Forelimb muscle (tissue), 1 donor: ENCODE measurements at regions not wholly inside any gene's neighbourhood (a gene's known extent, or its start where the extent isn't known, plus 50 kb on each side); places are given as distances from the start of the nearest gene placed in this dataset.
"Not testable (repeated sequence)": the region's sequence is repeated elsewhere in the genome, so short reads cannot be mapped to it uniquely, and the experiment has no call there.

ENCODE experiments used
- DNase-seq: peaks from one replicate; pipeline ENCODE4 v3.0.0-alpha.2; 2013; ENCODE audit warnings: low read depth

DNA sequence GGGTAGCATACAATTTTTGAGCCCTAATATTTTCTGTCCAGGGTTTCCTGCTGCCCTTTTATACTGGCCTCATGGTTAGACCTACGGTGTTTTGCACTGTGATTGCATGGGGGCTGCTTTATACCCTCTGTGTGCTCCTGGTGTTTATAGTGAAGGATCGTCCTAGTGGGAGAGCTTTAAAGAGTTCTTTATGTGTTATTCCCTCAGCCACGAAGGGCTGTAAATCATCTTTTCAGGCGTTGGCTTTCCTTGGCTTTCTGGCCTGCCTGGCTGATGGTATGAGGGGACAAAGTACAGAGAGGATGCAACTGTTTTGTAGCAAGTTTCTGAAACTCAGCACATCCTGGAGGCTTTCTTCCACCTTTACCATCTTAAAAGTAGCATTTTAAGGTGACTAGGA is 464.3 kb downstream of the EPM2A start:
- no peak for DNase-seq

GRCh38 chr6:145271577-145271976 is 463.7 kb downstream of the EPM2A start:
- DNase-seq, result no peak

DNA sequence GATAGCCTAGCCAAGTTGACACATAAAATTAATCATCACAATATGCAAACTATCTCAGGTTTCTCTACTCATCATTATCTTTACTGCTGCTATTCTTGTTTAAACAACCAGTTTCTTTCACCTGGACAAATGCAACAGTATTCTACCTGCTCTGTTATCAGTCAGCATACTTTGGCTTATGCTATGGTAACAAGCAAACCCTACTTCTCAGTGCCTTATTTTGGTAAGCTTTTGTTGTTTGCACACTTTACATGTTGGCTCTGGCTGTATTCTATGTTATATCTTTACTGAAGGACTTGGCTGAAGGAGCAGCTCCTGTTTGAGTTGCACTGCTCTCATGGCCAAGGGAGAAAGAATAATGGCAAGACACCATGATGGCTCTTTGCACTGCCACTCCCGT is 463.1 kb downstream of the EPM2A start:
- DNase-seq, result no peak

DNA sequence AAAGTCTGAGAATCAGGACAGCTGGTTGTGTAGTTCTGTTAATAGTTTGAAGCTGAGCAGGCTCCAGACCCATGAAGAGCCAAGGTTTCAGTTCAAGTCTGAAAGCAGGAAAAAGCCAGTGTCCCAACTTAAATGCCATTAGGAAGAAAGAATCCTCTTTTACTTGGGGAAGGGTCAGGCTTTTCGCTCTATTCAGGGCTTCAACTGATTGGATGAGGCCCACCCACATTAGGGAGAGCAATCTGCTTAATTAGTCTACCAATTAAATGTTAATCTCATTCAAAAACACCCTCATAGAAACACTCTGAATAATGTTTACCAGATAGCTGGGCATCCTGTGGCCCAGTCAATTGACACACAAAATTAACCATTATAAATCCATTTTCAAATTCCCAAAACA is 462.2 kb downstream of the EPM2A start:
- DNase-seq, result no peak

- no peak for DNase-seq
Observed at GRCh38 chr6:145274083-145274482, 461.2 kb downstream of the EPM2A start.

DNA sequence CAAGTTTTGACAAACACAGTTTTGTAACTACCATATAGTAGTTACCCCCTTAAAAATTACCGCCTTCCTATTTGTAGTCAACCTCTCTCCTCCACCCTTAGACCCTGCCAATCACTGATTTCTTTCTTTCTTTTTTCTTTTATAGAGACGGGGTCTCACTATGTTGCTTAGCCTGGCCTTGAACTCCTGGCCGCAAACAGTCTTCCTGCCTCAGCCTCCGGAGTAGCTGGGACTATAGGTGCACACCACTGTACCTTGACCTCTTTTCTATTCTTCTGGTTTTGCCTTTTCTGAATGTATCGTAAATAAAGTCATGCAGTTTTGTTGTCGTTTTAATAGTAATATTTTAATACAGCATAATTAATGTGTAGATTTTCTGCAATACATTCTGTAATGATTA is 460.3 kb downstream of the EPM2A start:
- no peak for DNase-seq

GRCh38 chr6:145275787-145276186 is 459.5 kb downstream of the EPM2A start:
- no peak for DNase-seq

- DNase-seq, result no peak
Observed at GRCh38 chr6:145276756-145277155, 458.6 kb downstream of the EPM2A start.

- no peak for DNase-seq
Observed at GRCh38 chr6:145277358-145278086, 457.8 kb downstream of the EPM2A start.

DNA sequence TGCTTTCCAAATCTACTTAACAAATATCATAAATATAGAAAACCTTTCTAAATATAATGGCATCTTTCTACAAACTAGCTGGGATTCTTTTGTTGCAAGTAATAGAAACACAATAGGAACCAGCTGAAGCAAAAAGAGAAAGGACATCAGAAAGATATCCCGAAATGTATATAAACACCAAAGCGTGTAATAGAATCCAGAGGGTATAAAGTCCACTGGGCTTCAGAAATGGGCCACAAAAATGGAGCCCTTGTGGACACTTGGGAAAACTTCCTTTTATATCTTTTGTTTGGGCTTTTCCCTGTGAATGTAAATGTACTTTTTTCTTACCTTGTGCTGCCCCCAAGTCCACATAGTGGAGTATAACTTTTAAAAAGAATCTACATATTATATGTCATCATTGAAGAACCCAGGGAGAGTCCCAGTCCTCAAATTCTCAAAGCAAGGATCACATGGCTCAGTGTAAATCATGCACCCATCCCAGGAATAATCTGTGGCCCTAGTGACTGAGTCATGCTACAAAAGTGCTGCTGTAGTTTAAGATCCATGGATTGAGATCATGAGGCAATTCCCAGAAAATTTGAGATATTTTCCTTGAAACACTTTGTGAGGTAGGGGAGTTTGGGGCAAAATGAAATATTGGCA is 457.0 kb downstream of the EPM2A start:
- no peak for DNase-seq

DNA sequence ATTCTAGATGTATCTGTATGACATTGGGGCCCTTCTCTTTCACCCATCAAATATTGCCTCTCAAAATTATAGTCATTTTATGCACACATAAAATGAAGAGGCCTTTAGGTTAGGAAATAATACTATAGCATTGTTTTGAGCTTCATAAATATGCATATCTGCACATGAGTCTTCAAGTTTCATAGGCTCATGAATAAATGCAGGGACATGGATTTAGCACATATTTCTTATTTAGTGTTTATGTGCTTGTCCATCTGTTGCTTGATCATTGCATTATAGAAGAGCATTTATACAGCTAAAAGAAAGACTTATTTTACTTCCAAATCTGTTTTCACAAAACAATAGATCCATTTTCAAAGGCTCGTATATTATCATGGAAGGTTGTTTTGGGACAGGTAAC is 455.8 kb downstream of the EPM2A start:
- DNase-seq, result no peak

DNA sequence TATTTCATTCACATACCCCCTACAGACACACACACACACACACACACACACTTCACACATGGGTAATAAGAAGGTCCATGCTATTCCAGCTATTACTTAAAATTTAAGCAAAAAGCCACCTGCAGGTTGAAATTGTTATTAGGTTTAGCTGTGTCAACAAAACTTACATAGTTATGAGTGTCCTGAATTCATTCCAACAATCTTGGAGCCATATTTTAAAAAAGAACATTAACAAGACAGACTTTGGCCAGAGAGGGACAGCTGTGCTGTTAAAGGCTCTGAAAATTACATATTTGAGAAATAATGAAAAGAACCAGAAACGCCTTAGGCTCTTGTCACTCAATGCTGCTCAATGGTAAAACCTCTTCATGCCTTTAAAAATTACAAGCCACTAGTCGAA is 455.3 kb downstream of the EPM2A start:
- DNase-seq, result peak; percentile 47

- DNase-seq, result not testable (repeated sequence)
Observed at GRCh38 chr6:145283209-145283608, 452.1 kb downstream of the EPM2A start.

DNA sequence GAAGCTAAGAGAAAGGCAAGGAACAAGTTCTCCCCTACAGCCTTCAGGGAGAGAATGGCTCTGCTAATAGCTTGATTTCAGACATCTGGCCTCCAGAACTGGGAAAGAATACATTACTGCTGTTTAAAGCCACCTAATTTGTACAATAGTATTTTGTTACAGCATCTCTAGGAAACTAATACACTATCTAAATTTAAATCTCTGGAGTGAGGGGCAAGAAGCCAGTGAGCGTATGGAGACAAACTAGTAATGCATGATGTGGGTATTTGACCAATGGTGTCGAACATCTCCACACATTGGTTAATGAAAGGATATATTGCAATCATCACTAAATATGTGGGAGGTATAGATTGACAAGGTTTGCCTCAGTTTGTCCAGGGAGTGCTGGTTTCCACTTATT is 451.5 kb downstream of the EPM2A start:
- DNase-seq, result no peak

GRCh38 chr6:145286916-145287315 is 448.4 kb downstream of the EPM2A start:
- DNase-seq, result no peak

- DNase-seq, result no peak
Observed at GRCh38 chr6:145289573-145289972, 445.7 kb downstream of the EPM2A start.

DNA sequence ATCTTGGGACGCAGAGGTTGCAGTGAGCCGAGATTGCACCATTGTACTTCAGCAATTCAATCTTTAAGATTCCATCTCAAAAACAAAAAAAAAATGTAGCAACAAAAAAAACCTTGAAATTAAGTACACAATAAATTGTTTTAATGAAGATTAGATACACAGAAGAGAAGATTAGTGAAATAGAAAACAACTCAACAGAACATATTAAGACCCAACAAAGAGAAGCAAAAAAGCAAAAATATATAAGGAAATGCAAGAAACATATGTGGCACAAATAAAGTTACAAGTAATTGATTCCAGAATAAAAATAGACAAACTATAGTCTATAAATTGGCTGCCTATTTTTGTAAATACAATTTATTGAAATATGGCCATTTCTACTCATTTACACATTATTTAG is 445.2 kb downstream of the EPM2A start:
- no peak for DNase-seq

DNA sequence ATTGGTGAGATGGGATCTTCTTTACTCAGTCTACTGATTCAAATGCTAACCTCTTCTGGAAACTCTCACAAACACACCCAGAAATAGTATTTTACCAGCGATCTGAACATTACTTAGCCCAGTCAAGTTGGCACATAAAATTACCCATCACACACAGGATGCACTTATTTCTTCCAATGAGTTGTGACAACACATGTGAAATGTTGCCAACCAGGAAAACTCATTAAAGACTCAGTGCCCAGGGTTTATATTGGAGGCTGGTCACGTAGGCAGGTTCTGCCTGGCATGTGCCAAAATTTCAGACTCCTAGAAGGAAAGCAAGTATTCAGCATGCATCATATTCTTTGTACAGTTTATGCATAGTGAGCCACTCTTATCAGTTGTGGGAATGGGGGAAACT is 443.3 kb downstream of the EPM2A start:
- DNase-seq, result no peak

DNA sequence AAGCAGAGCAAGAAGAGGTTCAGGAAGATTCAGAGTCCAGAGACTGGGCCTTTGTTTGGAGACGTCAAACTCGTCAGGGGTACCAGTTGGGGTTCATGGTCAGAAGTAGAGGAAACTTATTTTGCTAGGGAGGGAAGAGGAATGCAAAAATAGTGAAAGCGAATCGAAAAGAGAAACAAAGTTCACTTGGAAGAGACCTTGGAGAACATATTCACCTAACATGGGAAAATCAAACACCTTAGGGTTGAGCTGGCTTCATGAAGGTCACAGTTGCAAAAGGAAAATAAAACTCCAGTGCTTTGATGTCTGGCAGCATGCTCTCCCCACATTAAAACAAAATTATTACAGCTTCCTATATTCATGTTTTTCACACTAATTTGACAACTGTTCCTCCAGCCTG is 440.4 kb downstream of the EPM2A start:
- no peak for DNase-seq

- no peak for DNase-seq
Observed at GRCh38 chr6:145295746-145296145, 439.6 kb downstream of the EPM2A start.

GRCh38 chr6:145305670-145306069 is 429.6 kb downstream of the EPM2A start:
- no peak for DNase-seq

GRCh38 chr6:145306489-145306888 is 428.8 kb downstream of the EPM2A start:
- no peak for DNase-seq

- no peak for DNase-seq
Observed at GRCh38 chr6:145309842-145310535, 425.3 kb downstream of the EPM2A start.
